DND-41 (cell line): ENCODE measurements at regions not wholly inside any gene's neighbourhood (a gene's known extent, or its start where the extent isn't known, plus 50 kb on each side); places are given as distances from the start of the nearest gene placed in this dataset.

Experiments used
- ATAC-seq: fragments of 200-7000 bp; cut with Tn5 transposase; 3 replicates; pipeline ENCODE4 v1.9.1; 2021; ENCODE audit warnings: low read depth; ENCODE audit not compliant: insufficient read depth
- DNase-seq: peaks from one replicate; pipeline ENCODE4 v3.0.0-alpha.2; 2020
- H2AFZ ChIP-seq: 2 replicates; pipeline ENCODE4 v1.6.0; 2012; ENCODE audit warnings: low read depth, low read length
- H3K27ac ChIP-seq: 2 replicates; pipeline ENCODE4 v1.5.1; 2012; ENCODE audit warnings: low read length, inconsistent platforms
- H3K27me3 ChIP-seq: fragments of 200-600 bp; sonication (generic); 2 replicates; pipeline ENCODE4 v1.6.0; 2012; ENCODE audit warnings: low read length, mild to moderate bottlenecking, inconsistent platforms; ENCODE audit not compliant: insufficient read depth, poor library complexity
- H3K36me3 ChIP-seq: 2 replicates; pipeline ENCODE4 v1.5.1; 2012; ENCODE audit warnings: low read length, inconsistent platforms; ENCODE audit not compliant: insufficient read depth
- H3K4me1 ChIP-seq: 2 replicates; pipeline ENCODE4 v1.5.1; 2012; ENCODE audit warnings: mild to moderate bottlenecking, low read length; ENCODE audit not compliant: insufficient read depth
- H3K4me2 ChIP-seq: 2 replicates; pipeline ENCODE4 v1.6.0; 2012; ENCODE audit warnings: mild to moderate bottlenecking, moderate library complexity, low read length, inconsistent platforms; ENCODE audit not compliant: insufficient read depth
- H3K4me3 ChIP-seq, 2 experiments: fragments of 200-600 bp in 1 of 2; shearing (Covaris generic) in 1 of 2; 2 replicates each; pipeline ENCODE4 v1.5.1; 2012 to 2016; ENCODE audit warnings: inconsistent platforms in 2 of 2, low read length in 2 of 2, mild to moderate bottlenecking in 2 of 2, low read depth in 1 of 2, moderate library complexity in 1 of 2
- H3K79me2 ChIP-seq: 2 replicates; pipeline ENCODE4 v1.6.0; 2012; ENCODE audit warnings: low read length, inconsistent platforms; ENCODE audit not compliant: insufficient read depth
- H3K9ac ChIP-seq: 2 replicates; pipeline ENCODE4 v1.6.0; 2012; ENCODE audit warnings: low read depth, mild to moderate bottlenecking, inconsistent platforms, low read length, moderate library complexity
- H3K9me3 ChIP-seq: 2 replicates; pipeline ENCODE4 v1.5.1; 2012; ENCODE audit warnings: low read length, moderate library complexity, mild to moderate bottlenecking, inconsistent platforms; ENCODE audit not compliant: insufficient read depth, severe bottlenecking
- H4K20me1 ChIP-seq: 2 replicates; pipeline ENCODE4 v1.6.0; 2012; ENCODE audit warnings: low read length; ENCODE audit not compliant: insufficient read depth
- EZH2 ChIP-seq: IDR thresholded peaks from 3 replicates; pipeline ENCODE4 v1.6.1; 2012; ENCODE audit warnings: borderline replicate concordance, low read depth, mild to moderate bottlenecking, moderate library complexity, low read length, inconsistent platforms; ENCODE audit not compliant: severe bottlenecking
- TF ChIP-seq, protein P1 (sequence below): IDR thresholded peaks from 2 replicates; pipeline ENCODE4 v1.5.1; 2012; ENCODE audit warnings: borderline replicate concordance, low read length, moderate library complexity, mild to moderate bottlenecking; ENCODE audit not compliant: poor library complexity, severe bottlenecking; ENCODE audit errors: extremely low read depth

DNA sequence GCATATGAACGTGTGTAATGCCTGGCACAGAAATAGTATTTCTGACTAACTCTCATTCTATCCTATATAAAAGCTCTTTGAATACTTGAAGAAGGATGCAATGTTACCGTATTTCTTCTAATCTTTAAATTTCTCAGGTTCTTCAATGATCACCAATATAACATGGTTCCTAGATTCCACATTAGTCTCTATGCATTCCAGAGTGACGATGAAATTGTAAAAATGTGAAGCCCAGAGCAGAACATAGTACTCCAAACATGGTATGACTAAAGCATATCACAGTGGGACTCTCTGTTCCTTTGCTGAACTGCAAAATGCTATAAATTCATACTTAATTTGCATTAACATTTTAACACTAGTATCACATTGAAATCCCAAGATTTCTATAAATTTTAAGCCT is 877.6 kb upstream of the CHORDC1 start:
- no peak overlapping the region for H3K27ac ChIP-seq
- no peak overlapping the region for H3K4me3 ChIP-seq

DNA sequence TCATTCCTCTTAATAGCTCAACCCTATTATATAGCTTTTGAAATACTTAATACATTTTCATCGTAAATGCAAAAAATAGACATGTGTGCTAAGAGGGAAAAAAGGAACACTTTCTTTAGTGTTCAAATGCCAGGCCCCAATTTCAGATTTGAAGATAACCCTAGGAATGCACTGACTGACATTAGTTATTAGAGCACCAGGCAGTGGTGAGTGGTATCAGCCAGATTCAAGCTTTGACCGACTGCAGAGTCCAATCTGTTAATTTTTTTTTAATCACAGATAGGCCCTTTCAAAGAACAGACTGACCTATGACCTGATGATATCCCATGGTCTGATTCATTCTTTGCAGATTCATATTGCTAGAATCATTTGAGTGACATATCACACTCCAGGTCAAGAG is 874.2 kb upstream of the CHORDC1 start:
- Histone ChIP-seq H3K36me3 (no peaks in the 10 kb centered on the region), H4K20me1 (no peaks in the 10 kb centered on the region), H3K79me2 (no peaks in the 10 kb centered on the region), H2AFZ (no peak overlapping the region), H3K9me3 (no peaks in the 10 kb centered on the region), H3K9ac (no peak overlapping the region), H3K27ac (no peak overlapping the region), H3K4me3 (no peak overlapping the region), H3K27me3 (no peaks in the 10 kb centered on the region), H3K4me2 (no peak overlapping the region), H3K4me1 (no peaks in the 10 kb centered on the region)
- ATAC-seq (no peak), DNase-seq (no peak)
- no peak for TF ChIP-seq EZH2
- TF ChIP-seq, protein P1, sequence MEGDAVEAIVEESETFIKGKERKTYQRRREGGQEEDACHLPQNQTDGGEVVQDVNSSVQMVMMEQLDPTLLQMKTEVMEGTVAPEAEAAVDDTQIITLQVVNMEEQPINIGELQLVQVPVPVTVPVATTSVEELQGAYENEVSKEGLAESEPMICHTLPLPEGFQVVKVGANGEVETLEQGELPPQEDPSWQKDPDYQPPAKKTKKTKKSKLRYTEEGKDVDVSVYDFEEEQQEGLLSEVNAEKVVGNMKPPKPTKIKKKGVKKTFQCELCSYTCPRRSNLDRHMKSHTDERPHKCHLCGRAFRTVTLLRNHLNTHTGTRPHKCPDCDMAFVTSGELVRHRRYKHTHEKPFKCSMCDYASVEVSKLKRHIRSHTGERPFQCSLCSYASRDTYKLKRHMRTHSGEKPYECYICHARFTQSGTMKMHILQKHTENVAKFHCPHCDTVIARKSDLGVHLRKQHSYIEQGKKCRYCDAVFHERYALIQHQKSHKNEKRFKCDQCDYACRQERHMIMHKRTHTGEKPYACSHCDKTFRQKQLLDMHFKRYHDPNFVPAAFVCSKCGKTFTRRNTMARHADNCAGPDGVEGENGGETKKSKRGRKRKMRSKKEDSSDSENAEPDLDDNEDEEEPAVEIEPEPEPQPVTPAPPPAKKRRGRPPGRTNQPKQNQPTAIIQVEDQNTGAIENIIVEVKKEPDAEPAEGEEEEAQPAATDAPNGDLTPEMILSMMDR = no peak

More for the DNA sequence above, 877.6 kb upstream of the CHORDC1 start:
- no peak for ATAC-seq
- TF ChIP-seq EZH2 = no peak
- TF ChIP-seq, protein P1 = no peak
- Histone ChIP-seq H3K27me3 (no peaks in the 10 kb centered on the region), H3K79me2 (no peaks in the 10 kb centered on the region), H2AFZ (no peak overlapping the region), H3K4me1 (no peaks in the 10 kb centered on the region), H3K9me3 (no peaks in the 10 kb centered on the region), H3K4me2 (no peak overlapping the region), H3K36me3 (no peaks in the 10 kb centered on the region), H3K9ac (no peak overlapping the region), H4K20me1 (no peaks in the 10 kb centered on the region)
- DNase-seq = no peak

DNA sequence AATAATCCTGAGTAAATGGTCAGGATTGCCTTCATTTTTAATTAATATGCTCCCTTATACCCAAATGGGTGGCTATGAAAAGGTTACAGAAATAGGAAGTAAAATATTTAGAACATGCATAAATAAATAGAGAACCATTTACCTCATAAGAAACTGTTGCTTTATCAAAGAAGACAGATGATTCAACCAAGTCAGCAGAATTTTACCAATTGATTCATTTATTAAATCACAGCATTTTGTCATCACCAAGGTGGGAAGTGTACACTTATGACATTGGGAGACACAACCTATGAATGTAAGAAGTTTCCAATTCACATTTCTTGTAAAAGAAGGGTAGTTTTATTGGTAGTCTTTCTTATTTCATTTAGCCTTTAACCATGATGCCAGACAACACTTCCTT is 870.3 kb upstream of the CHORDC1 start:
- no peak overlapping the region for H3K9ac ChIP-seq
- TF ChIP-seq, protein P1 = no peak
- no peak for TF ChIP-seq EZH2
- no peaks in the 10 kb centered on the region for H4K20me1 ChIP-seq
- no peak overlapping the region for H3K4me2 ChIP-seq
- no peak overlapping the region for H2AFZ ChIP-seq
- DNase-seq (no peak), ATAC-seq (no peak)
- no peaks in the 10 kb centered on the region for H3K27me3 ChIP-seq
- H3K79me2 ChIP-seq = no peaks in the 10 kb centered on the region
- H3K4me3 ChIP-seq = no peak overlapping the region
- H3K36me3 ChIP-seq = no peaks in the 10 kb centered on the region
- no peaks in the 10 kb centered on the region for H3K9me3 ChIP-seq
- H3K4me1 ChIP-seq = no peaks in the 10 kb centered on the region
- no peak overlapping the region for H3K27ac ChIP-seq

DNA sequence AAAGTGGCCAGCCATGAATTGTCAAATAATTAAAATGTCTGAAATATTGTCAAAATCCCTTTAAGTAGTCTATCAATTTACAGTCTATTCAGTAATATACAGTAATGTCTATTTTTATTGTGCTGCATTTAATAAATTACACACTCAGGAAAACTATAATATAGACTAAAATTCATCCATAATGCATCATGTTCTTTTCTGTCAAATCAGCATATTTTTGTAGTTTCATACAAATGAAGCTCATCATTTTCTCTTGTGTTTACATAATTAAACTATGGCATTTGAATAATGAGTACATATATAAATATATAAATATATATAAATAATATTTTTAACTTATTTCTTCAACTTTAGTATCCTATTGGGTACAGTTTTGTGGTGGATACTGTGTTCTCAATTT is 868.7 kb upstream of the CHORDC1 start:
- H3K27ac ChIP-seq = no peak overlapping the region

More for the DNA sequence above, 868.7 kb upstream of the CHORDC1 start:
- TF ChIP-seq, protein P1 = no peak
- no peak for TF ChIP-seq EZH2
- H3K36me3 ChIP-seq = no peaks in the 10 kb centered on the region
- H2AFZ ChIP-seq = no peak overlapping the region
- ATAC-seq = no peak
- DNase-seq = no peak
- no peak overlapping the region for H3K4me2 ChIP-seq
- no peaks in the 10 kb centered on the region for H4K20me1 ChIP-seq
- no peaks in the 10 kb centered on the region for H3K4me1 ChIP-seq
- no peak overlapping the region for H3K9ac ChIP-seq
- no peaks in the 10 kb centered on the region for H3K79me2 ChIP-seq
- H3K27me3 ChIP-seq = no peaks in the 10 kb centered on the region
- no peak overlapping the region for H3K4me3 ChIP-seq
- H3K9me3 ChIP-seq = no peaks in the 10 kb centered on the region
